GM23338 (cell line): ENCODE measurements at regions not wholly inside any gene's neighbourhood (a gene's known extent, or its start where the extent isn't known, plus 50 kb on each side); places are given as distances from the start of the nearest gene placed in this dataset.

ENCODE experiments used
- ATAC-seq: fragments of 200-7000 bp; cut with Tn5 transposase; 3 replicates; pipeline ENCODE4 v1.9.1; 2020
- DNase-seq: peaks from one replicate; pipeline ENCODE4 v3.0.0-alpha.2; 2015; ENCODE audit warnings: low spot score
- H2AFZ ChIP-seq: fragments of 200-600 bp; sonication (generic); 2 replicates; pipeline ENCODE4 v1.8.0; 2016; ENCODE audit warnings: antibody characterized with exemption, mild to moderate bottlenecking, moderate library complexity
- H3F3A ChIP-seq: fragments of 200-600 bp; sonication (generic); replicated peaks from 2 replicates; pipeline ENCODE4 v1.8.0; 2017; ENCODE audit warnings: antibody characterized with exemption, mixed run types, low read depth
- H3K27ac ChIP-seq: fragments of 200-600 bp; sonication (generic); 2 replicates; pipeline ENCODE4 v1.6.1; 2016; ENCODE audit warnings: low read depth
- H3K27me3 ChIP-seq: fragments of 200-600 bp; sonication (generic); 2 replicates; pipeline ENCODE4 v1.8.0; 2016; ENCODE audit warnings: mild to moderate bottlenecking, mixed run types, moderate library complexity; ENCODE audit not compliant: insufficient read depth
- H3K36me3 ChIP-seq: fragments of 200-600 bp; sonication (generic); 2 replicates; pipeline ENCODE4 v1.8.0; 2016; ENCODE audit warnings: mild to moderate bottlenecking; ENCODE audit not compliant: insufficient read depth
- H3K4me1 ChIP-seq: fragments of 200-600 bp; sonication (generic); 2 replicates; pipeline ENCODE4 v1.8.0; 2016; ENCODE audit warnings: mild to moderate bottlenecking, moderate library complexity; ENCODE audit not compliant: insufficient read depth
- H3K4me2 ChIP-seq: fragments of 200-600 bp; sonication (generic); 2 replicates; pipeline ENCODE4 v1.7.1; 2017; ENCODE audit warnings: mixed run types
- H3K4me3 ChIP-seq: fragments of 200-600 bp; sonication (generic); 2 replicates; pipeline ENCODE4 v1.6.1; 2016; ENCODE audit warnings: mixed run types
- H3K79me2 ChIP-seq: fragments of 200-600 bp; sonication (generic); replicated peaks from 2 replicates; pipeline ENCODE4 v1.8.0; 2017; ENCODE audit warnings: mild to moderate bottlenecking; ENCODE audit not compliant: insufficient read depth
- H3K9me2 ChIP-seq: fragments of 200-600 bp; sonication (generic); 2 replicates; pipeline ENCODE4 v1.8.0; 2017; ENCODE audit not compliant: insufficient read depth
- H4K20me1 ChIP-seq: fragments of 200-600 bp; sonication (generic); replicated peaks from 2 replicates; pipeline ENCODE4 v1.8.0; 2017; ENCODE audit warnings: mild to moderate bottlenecking; ENCODE audit not compliant: insufficient read depth
- H3K27ac Mint-ChIP-seq: 2 replicates; pipeline ENCODE4 v1.8.0; 2020; ENCODE audit warnings: inconsistent platforms, mild to moderate bottlenecking, moderate library complexity, mixed read lengths
- H3K27me3 Mint-ChIP-seq: 3 replicates; pipeline ENCODE4 v1.8.0; 2022; ENCODE audit warnings: low read depth, mild to moderate bottlenecking, moderate library complexity, mixed read lengths, inconsistent platforms; ENCODE audit not compliant: insufficient read depth, poor library complexity
- H3K36me3 Mint-ChIP-seq: 3 replicates; pipeline ENCODE4 v1.8.0; 2021; ENCODE audit warnings: low read depth, mild to moderate bottlenecking, inconsistent platforms, moderate library complexity, mixed read lengths
- H3K4me1 Mint-ChIP-seq: 3 replicates; pipeline ENCODE4 v1.8.0; 2020; ENCODE audit warnings: mild to moderate bottlenecking, inconsistent platforms, mixed read lengths
- H3K4me3 Mint-ChIP-seq: 3 replicates; pipeline ENCODE4 v1.8.0; 2021; ENCODE audit warnings: moderate library complexity, mild to moderate bottlenecking, inconsistent platforms, mixed read lengths
- H3K9me3 Mint-ChIP-seq: 3 replicates; pipeline ENCODE4 v1.8.0; 2020; ENCODE audit warnings: moderate library complexity, mild to moderate bottlenecking, inconsistent platforms, mixed read lengths
- CREB1 ChIP-seq: fragments of 250-450 bp; sonication (Bioruptor Pico); IDR thresholded peaks from 2 replicates; pipeline ENCODE4 v1.5.0; 2020; ENCODE audit warnings: low read depth, mild to moderate bottlenecking, moderate library complexity
- CTCF ChIP-seq, 2 experiments: fragments of 200-600 bp in 1 of 2; sonication (generic) in 1 of 2; conservative IDR thresholded peaks; 2 replicates each; pipeline versions ENCODE4 v1.5.1 to v1.6.1; 2016 to 2017; ENCODE audit warnings: antibody characterized with exemption in 2 of 2, low read depth in 2 of 2, mild to moderate bottlenecking in 2 of 2, moderate library complexity in 1 of 2
- ETS1 ChIP-seq: IDR thresholded peaks from 2 replicates; pipeline ENCODE4 v1.6.1; 2016; ENCODE audit warnings: antibody characterized with exemption
- EZH2phosphoT487 ChIP-seq: fragments of 200-600 bp; sonication (generic); IDR thresholded peaks from one replicate; pipeline ENCODE4 v1.8.1; 2018; ENCODE audit warnings: antibody characterized with exemption; ENCODE audit not compliant: unreplicated experiment
- JUNB ChIP-seq: IDR thresholded peaks from one replicate; pipeline ENCODE4 v1.6.1; 2016; ENCODE audit warnings: antibody characterized with exemption; ENCODE audit not compliant: unreplicated experiment
- REST ChIP-seq: IDR thresholded peaks from one replicate; pipeline ENCODE4 v1.6.1; 2018; ENCODE audit warnings: antibody characterized with exemption; ENCODE audit not compliant: unreplicated experiment
- STAT1 ChIP-seq: IDR thresholded peaks from one replicate; pipeline ENCODE4 v1.6.1; 2016; ENCODE audit warnings: antibody characterized with exemption; ENCODE audit not compliant: unreplicated experiment
- ZNF114 ChIP-seq: fragments of 250-450 bp; sonication (Bioruptor Pico); IDR thresholded peaks from 2 replicates; pipeline ENCODE4 v1.5.0; 2020; ENCODE audit warnings: mild to moderate bottlenecking, moderate library complexity
- TF ChIP-seq, protein P1 (sequence below): fragments of 250-450 bp; sonication (Bioruptor Pico); IDR thresholded peaks from 2 replicates; pipeline ENCODE4 v1.5.0; 2020; ENCODE audit warnings: mild to moderate bottlenecking, moderate library complexity

DNA sequence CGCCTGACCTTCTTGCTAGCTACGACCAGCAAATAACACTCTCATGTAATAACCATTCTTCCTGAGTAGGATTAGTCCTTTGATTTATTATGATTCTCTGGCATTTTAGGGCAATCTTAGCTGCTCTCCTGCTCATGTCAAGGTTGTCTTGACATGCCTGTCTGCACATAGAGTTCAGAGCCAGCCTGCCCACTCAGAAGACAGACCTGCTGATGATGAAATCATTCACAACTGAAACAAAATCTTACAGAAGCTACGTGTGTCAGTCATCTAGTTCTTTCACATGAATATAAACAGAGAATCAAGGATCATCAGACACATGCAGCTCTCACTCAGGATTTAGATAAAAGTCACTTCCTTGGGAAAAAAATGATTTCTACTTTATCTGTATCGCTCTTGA, 173.6 kb upstream of the LYSMD4 start (continued):
- TF ChIP-seq REST: no peak

GRCh38 chr15:99906311-99906710, 173.1 kb upstream of the LYSMD4 start:
- Histone ChIP-seq H2AFZ (no peak overlapping the region), H3K4me2 (no peak overlapping the region), H3K79me2 (no peaks in the 10 kb centered on the region), H3K27me3 (no peaks in the 10 kb centered on the region), H3K4me1 (no peaks in the 10 kb centered on the region), H3F3A (no peaks in the 10 kb centered on the region), H3K36me3 (no peaks in the 10 kb centered on the region), H3K9me2 (peaks cover 4% of the 10 kb centered on the region; the same call in 1 of the 2 replicates), H4K20me1 (no peaks in the 10 kb centered on the region), H3K4me3 (no peak overlapping the region), H3K27ac (no peak overlapping the region)
- no peak for DNase-seq
- no peak overlapping the region for H3K4me3 Mint-ChIP-seq
- H3K27ac Mint-ChIP-seq: no peak overlapping the region
- H3K27me3 Mint-ChIP-seq: peaks cover 3% of the 10 kb centered on the region
- H3K9me3 Mint-ChIP-seq: no peaks in the 10 kb centered on the region
- peaks cover 6% of the 10 kb centered on the region for H3K4me1 Mint-ChIP-seq
- ATAC-seq: no peak
- H3K36me3 Mint-ChIP-seq: no peaks in the 10 kb centered on the region
- TF ChIP-seq, protein P1, sequence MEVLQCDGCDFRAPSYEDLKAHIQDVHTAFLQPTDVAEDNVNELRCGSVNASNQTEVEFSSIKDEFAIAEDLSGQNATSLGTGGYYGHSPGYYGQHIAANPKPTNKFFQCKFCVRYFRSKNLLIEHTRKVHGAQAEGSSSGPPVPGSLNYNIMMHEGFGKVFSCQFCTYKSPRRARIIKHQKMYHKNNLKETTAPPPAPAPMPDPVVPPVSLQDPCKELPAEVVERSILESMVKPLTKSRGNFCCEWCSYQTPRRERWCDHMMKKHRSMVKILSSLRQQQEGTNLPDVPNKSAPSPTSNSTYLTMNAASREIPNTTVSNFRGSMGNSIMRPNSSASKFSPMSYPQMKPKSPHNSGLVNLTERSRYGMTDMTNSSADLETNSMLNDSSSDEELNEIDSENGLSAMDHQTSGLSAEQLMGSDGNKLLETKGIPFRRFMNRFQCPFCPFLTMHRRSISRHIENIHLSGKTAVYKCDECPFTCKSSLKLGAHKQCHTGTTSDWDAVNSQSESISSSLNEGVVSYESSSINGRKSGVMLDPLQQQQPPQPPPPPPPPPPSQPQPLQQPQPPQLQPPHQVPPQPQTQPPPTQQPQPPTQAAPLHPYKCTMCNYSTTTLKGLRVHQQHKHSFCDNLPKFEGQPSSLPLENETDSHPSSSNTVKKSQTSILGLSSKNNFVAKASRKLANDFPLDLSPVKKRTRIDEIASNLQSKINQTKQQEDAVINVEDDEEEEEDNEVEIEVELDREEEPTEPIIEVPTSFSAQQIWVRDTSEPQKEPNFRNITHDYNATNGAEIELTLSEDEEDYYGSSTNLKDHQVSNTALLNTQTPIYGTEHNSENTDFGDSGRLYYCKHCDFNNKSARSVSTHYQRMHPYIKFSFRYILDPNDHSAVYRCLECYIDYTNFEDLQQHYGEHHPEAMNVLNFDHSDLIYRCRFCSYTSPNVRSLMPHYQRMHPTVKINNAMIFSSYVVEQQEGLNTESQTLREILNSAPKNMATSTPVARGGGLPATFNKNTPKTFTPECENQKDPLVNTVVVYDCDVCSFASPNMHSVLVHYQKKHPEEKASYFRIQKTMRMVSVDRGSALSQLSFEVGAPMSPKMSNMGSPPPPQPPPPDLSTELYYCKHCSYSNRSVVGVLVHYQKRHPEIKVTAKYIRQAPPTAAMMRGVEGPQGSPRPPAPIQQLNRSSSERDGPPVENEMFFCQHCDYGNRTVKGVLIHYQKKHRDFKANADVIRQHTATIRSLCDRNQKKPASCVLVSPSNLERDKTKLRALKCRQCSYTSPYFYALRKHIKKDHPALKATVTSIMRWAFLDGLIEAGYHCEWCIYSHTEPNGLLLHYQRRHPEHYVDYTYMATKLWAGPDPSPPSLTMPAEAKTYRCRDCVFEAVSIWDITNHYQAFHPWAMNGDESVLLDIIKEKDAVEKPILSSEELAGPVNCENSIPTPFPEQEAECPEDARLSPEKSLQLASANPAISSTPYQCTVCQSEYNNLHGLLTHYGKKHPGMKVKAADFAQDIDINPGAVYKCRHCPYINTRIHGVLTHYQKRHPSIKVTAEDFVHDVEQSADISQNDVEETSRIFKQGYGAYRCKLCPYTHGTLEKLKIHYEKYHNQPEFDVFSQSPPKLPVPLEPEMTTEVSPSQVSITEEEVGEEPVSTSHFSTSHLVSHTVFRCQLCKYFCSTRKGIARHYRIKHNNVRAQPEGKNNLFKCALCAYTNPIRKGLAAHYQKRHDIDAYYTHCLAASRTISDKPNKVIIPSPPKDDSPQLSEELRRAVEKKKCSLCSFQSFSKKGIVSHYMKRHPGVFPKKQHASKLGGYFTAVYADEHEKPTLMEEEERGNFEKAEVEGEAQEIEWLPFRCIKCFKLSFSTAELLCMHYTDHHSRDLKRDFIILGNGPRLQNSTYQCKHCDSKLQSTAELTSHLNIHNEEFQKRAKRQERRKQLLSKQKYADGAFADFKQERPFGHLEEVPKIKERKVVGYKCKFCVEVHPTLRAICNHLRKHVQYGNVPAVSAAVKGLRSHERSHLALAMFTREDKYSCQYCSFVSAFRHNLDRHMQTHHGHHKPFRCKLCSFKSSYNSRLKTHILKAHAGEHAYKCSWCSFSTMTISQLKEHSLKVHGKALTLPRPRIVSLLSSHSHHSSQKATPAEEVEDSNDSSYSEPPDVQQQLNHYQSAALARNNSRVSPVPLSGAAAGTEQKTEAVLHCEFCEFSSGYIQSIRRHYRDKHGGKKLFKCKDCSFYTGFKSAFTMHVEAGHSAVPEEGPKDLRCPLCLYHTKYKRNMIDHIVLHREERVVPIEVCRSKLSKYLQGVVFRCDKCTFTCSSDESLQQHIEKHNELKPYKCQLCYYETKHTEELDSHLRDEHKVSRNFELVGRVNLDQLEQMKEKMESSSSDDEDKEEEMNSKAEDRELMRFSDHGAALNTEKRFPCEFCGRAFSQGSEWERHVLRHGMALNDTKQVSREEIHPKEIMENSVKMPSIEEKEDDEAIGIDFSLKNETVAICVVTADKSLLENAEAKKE (CRISPR knock-in tag): no peak
- TF ChIP-seq ETS1: no peak
- TF ChIP-seq CREB1 (CRISPR knock-in tag): no peak
- TF ChIP-seq EZH2phosphoT487: no peak
- TF ChIP-seq REST: no peak
- no peak for TF ChIP-seq STAT1
- TF ChIP-seq CTCF (conservative IDR thresholded peaks at IDR 0.05; ENCODE audit: low read depth in 2 of 2): no peak
- TF ChIP-seq JUNB: no peak
- TF ChIP-seq ZNF114 (CRISPR knock-in tag): no peak
